ENCODE measurements at regions not wholly inside any gene's neighbourhood (a gene's known extent, or its start where the extent isn't known, plus 50 kb on each side); places are given as distances from the start of the nearest gene placed in this dataset.

DNA sequence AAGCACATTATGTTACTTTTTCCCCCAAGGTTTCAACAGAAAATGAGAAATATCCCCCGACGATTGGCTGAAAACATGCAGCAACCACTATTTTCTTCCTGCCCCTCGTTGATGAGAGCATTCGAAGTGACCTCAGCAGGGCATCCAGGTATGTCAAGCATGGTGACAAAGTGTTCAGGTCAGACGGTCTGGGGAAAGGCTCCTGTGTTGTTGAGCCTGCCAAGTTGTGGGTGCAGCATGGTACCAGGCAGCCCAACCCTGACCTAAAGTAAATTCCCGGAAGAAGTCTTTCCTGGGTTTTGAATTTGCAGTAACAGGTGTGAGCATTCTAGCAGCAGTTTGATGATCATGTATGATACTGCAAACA lies 51.7 kb upstream of the SEC14L1 start:
- H3K4me3 ChIP-seq (ENCODE audit: low read depth, low read length): peak overlapping the region; percentile 80
- TF ChIP-seq, protein P1, sequence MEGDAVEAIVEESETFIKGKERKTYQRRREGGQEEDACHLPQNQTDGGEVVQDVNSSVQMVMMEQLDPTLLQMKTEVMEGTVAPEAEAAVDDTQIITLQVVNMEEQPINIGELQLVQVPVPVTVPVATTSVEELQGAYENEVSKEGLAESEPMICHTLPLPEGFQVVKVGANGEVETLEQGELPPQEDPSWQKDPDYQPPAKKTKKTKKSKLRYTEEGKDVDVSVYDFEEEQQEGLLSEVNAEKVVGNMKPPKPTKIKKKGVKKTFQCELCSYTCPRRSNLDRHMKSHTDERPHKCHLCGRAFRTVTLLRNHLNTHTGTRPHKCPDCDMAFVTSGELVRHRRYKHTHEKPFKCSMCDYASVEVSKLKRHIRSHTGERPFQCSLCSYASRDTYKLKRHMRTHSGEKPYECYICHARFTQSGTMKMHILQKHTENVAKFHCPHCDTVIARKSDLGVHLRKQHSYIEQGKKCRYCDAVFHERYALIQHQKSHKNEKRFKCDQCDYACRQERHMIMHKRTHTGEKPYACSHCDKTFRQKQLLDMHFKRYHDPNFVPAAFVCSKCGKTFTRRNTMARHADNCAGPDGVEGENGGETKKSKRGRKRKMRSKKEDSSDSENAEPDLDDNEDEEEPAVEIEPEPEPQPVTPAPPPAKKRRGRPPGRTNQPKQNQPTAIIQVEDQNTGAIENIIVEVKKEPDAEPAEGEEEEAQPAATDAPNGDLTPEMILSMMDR (IDR thresholded peaks at IDR 0.05; ENCODE audit: borderline replicate concordance, insufficient read depth, low read depth, low read length): no peak

DNA sequence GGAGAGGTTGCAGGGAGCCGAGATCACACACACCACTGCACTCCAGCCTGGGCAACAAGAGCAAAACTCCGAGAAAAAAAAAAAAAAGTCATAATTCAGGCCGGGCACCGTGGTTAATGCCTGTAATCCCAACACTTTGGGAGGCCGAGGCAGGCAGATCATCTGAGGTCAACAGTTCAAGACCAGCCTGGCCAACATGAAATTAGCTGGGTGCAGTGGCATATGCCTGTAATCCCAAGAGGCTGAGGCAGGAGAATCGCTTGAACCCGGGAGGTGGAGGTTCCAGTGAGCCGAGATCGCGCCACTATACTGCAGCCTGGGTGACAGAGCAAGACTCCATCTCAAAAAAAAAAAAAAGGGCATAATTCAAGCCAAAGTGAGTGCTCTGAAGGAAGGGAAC lies 50.8 kb upstream of the SEC14L1 start:
- peak overlapping the region; percentile 80 for H3K4me3 ChIP-seq (ENCODE audit: low read depth, low read length)

DNA sequence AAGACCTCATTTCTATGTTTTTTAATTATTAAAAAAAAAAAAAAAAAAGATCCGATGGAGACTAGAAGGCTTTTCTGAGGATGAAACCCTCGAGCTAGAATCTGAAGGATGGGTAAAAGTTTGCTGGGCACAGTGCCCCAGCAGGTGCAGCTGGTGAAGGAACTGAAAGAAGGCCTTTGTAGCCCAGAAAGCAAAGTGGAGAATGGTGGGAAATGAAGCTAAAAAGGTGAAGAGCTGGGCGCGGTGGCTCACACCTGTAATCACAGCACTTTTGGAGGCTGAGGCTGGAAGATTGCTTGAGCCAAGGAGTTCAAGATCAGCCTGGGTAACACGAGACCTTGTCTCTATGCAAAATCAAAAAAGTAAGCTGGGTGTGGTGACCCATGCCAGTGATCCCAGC lies 50.3 kb upstream of the SEC14L1 start:
- TF ChIP-seq, protein P1 (IDR thresholded peaks at IDR 0.05; ENCODE audit: borderline replicate concordance, insufficient read depth, low read depth, low read length): no peak
- no peak overlapping the region for H3K4me3 ChIP-seq (ENCODE audit: low read depth, low read length)
